ENCODE measurements at regions not wholly inside any gene's neighbourhood (a gene's known extent, or its start where the extent isn't known, plus 50 kb on each side); places are given as distances from the start of the nearest gene placed in this dataset.
"Not testable (repeated sequence)": the region's sequence is repeated elsewhere in the genome, so short reads cannot be mapped to it uniquely, and the experiment has no call there.

DNA sequence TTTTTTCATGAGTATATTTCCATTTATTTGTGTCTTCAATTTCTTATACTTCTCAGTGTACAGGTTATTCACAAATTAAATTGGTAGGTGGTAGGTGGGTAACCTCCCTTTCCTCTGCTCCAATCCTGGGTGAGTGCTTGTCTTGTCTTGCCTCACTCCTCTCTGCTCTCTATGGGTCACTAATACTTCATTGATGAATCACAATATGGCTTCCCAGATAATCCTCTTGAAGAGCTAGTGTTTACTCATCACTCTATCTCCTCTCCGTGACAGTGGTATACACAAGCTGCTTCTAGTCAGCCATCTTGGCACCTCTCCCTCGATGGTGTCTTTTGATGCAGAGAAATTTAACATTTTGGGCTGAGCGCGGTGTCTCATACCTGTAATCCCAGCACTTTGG is 331.8 kb upstream of the NMUR2 start:
- TF ChIP-seq, protein P1, sequence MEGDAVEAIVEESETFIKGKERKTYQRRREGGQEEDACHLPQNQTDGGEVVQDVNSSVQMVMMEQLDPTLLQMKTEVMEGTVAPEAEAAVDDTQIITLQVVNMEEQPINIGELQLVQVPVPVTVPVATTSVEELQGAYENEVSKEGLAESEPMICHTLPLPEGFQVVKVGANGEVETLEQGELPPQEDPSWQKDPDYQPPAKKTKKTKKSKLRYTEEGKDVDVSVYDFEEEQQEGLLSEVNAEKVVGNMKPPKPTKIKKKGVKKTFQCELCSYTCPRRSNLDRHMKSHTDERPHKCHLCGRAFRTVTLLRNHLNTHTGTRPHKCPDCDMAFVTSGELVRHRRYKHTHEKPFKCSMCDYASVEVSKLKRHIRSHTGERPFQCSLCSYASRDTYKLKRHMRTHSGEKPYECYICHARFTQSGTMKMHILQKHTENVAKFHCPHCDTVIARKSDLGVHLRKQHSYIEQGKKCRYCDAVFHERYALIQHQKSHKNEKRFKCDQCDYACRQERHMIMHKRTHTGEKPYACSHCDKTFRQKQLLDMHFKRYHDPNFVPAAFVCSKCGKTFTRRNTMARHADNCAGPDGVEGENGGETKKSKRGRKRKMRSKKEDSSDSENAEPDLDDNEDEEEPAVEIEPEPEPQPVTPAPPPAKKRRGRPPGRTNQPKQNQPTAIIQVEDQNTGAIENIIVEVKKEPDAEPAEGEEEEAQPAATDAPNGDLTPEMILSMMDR (IDR thresholded peaks at IDR 0.05), result no peak
- Mint-ChIP-seq H3K9me3 (peaks cover 6% of the 10 kb centered on the region), H3K4me1 (no peaks in the 10 kb centered on the region), H3K27me3 (no peaks in the 10 kb centered on the region), H3K27ac (no peak overlapping the region), H3K36me3 (ENCODE audit: low read depth) (no peaks in the 10 kb centered on the region), H3K4me3 (no peak overlapping the region)
- ChIA-PET CTCF (no interaction called here), POLR2A (no interaction called here)
- intact Hi-C loops (cut with micrococcal nuclease), result no loop called here
- DNase-seq (no peak), ATAC-seq (ENCODE audit: low read depth) (no peak)

DNA sequence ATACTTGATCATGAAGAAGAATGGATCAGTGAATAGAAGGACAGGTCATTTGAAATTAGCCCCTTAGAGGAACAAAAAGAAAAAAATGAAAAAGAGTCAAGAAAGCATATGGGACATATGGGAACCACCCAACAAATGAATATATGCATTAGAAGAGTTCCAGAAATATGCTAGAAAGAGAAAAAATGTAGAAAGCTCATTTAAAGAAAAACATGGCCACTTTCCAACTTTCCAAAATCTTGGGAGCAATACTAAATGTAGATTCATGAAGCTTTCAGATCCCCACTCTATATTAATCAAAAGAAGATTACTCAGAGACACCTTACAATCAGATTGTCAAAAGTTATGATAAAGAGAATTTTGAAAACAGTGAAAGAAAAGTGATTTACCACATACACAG is 334.8 kb upstream of the NMUR2 start:
- Mint-ChIP-seq H3K36me3 (ENCODE audit: low read depth) (no peaks in the 10 kb centered on the region), H3K9me3 (peaks cover 6% of the 10 kb centered on the region), H3K27ac (no peak overlapping the region), H3K4me3 (no peak overlapping the region), H3K27me3 (no peaks in the 10 kb centered on the region), H3K4me1 (no peaks in the 10 kb centered on the region)
- intact Hi-C loops (cut with micrococcal nuclease), result no loop called here
- DNase-seq, result no peak
- ChIA-PET CTCF (no interaction called here), POLR2A (no interaction called here)
- TF ChIP-seq, protein P1 (IDR thresholded peaks at IDR 0.05), result no peak
- no peak for ATAC-seq (ENCODE audit: low read depth)

DNA sequence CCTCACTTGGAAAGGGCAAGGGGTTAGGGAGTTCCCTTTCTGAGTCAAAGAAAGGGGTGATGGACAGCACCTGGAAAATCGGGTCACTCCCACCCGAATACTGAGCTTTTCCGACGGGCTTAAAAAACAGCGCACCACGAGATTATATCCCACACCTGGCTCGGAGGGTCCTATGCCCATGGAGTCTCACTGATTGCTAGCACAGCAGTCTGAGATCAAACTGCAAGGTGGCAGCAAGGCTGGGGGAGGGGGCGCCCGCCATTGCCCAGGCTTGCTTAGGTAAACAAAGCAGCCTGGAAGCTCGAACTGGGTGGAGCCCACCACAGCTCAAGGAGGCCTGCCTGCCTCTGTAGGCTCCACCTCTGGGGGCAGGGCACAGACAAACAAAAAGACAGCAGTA is 336.0 kb upstream of the NMUR2 start:
- ATAC-seq (ENCODE audit: low read depth); DNase-seq; intact Hi-C loops (cut with micrococcal nuclease); H3K4me1 Mint-ChIP-seq; H3K9me3 Mint-ChIP-seq; H3K4me3 Mint-ChIP-seq; H3K27me3 Mint-ChIP-seq; H3K27ac Mint-ChIP-seq; H3K36me3 Mint-ChIP-seq (ENCODE audit: low read depth); CTCF ChIA-PET; POLR2A ChIA-PET: not testable (repeated sequence)

DNA sequence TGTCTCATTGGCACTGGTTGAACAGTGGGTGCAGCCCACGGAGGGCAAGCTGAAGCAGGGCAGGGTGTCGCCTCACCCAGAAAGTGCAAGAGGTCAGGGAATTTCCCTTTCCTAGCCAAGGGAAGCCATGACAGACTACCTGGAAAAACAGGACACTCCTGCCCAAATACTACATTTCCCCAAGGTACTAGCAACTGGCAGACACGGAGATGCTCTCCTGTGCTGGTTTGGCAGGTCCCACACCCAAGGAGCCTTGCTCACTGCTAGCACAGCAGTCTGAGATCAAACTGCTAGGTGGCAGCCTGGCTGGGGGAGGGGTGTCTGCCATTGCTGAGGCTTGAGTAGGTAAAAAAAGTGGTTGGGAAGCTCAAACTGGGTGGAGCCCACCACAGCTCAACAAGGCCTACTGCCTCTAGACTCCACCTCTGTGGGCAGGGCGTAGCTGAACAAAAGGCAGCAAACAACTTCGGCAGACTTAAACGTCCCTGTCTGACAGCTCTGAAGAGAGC is 382.7 kb upstream of the NMUR2 start:
- DNase-seq; H3K36me3 Mint-ChIP-seq (ENCODE audit: low read depth); POLR2A ChIA-PET; H3K27me3 Mint-ChIP-seq; H3K27ac Mint-ChIP-seq; intact Hi-C loops (cut with micrococcal nuclease); H3K4me3 Mint-ChIP-seq; H3K9me3 Mint-ChIP-seq; H3K4me1 Mint-ChIP-seq; CTCF ChIA-PET; ATAC-seq (ENCODE audit: low read depth): not testable (repeated sequence)

DNA sequence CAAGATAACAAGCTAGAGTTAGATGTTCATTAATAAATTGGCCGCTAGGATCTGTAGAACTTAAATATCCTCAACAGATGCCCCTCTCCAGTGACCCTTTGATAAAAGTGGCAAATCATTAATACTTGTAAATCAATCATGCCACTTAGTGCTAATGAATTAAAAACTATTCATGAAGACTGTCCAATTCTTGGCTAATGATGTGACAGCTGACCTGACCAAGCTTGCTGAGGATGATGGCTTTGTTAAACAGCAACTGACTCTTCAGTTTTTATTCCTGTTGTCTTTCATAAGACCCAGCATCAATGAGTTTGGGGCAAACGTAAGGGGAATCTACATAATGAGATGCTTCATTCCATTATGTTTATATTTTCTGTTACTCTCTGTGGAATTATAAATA is 396.8 kb upstream of the NMUR2 start:
- ChIA-PET CTCF (no interaction called here), POLR2A (no interaction called here)
- Mint-ChIP-seq H3K27ac (no peak overlapping the region), H3K36me3 (ENCODE audit: low read depth) (no peaks in the 10 kb centered on the region), H3K27me3 (no peaks in the 10 kb centered on the region), H3K4me3 (no peak overlapping the region), H3K4me1 (no peaks in the 10 kb centered on the region), H3K9me3 (peaks cover 12% of the 10 kb centered on the region)
- DNase-seq, result no peak
- intact Hi-C loops (cut with micrococcal nuclease), result no loop called here
- ATAC-seq (ENCODE audit: low read depth), result no peak
- TF ChIP-seq, protein P1 (IDR thresholded peaks at IDR 0.05), result no peak

DNA sequence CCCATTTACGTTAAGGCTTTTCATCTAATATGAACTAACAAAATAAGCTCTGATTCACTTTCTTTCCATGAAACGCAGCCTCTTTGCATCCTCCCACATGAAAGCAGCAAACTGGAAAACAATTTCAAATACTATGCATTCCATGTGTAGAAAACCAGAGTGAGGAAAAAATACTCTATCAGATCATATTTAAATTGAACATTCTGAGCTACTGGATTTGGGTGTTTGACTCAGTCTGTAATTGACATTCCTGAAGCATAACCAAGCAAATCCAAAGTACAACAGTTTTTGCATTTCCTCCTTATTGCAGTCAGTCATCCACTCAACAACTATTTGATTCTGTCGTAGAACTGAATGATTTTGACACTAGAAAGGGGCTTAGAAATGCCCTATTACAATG is 399.1 kb upstream of the NMUR2 start:
- TF ChIP-seq, protein P1 (IDR thresholded peaks at IDR 0.05), result no peak
- no peak for ATAC-seq (ENCODE audit: low read depth)
- intact Hi-C loops (cut with micrococcal nuclease), result no loop called here
- POLR2A ChIA-PET, result no interaction called here
- H3K4me1 Mint-ChIP-seq, result no peaks in the 10 kb centered on the region
- H3K9me3 Mint-ChIP-seq, result peaks cover 12% of the 10 kb centered on the region
- H3K36me3 Mint-ChIP-seq (ENCODE audit: low read depth), result no peaks in the 10 kb centered on the region
- no peak overlapping the region for H3K27ac Mint-ChIP-seq
- H3K4me3 Mint-ChIP-seq, result no peak overlapping the region
- DNase-seq, result no peak
- CTCF ChIA-PET, result no interaction called here
- H3K27me3 Mint-ChIP-seq, result no peaks in the 10 kb centered on the region

Measured in activated B cell treated with CpG ODN at 0.5 μM for 24 hours (primary cell).